NCI-H2029 treated with DMSO at 0.1 percent for 48 hours (cell line): ENCODE measurements at regions not wholly inside any gene's neighbourhood (a gene's known extent, or its start where the extent isn't known, plus 50 kb on each side); places are given as distances from the start of the nearest gene placed in this dataset.
"Not testable (repeated sequence)": the region's sequence is repeated elsewhere in the genome, so short reads cannot be mapped to it uniquely, and the experiment has no call there.

Source experiments
- DNase-seq: peaks from one replicate; lab custom pipeline; 2025; lab: John Stamatoyannopoulos, UW

- not testable (repeated sequence) for DNase-seq
Measured at GRCh38 chr16:29328528-29328927, 78.0 kb downstream of the NPIPB11 start.

DNA sequence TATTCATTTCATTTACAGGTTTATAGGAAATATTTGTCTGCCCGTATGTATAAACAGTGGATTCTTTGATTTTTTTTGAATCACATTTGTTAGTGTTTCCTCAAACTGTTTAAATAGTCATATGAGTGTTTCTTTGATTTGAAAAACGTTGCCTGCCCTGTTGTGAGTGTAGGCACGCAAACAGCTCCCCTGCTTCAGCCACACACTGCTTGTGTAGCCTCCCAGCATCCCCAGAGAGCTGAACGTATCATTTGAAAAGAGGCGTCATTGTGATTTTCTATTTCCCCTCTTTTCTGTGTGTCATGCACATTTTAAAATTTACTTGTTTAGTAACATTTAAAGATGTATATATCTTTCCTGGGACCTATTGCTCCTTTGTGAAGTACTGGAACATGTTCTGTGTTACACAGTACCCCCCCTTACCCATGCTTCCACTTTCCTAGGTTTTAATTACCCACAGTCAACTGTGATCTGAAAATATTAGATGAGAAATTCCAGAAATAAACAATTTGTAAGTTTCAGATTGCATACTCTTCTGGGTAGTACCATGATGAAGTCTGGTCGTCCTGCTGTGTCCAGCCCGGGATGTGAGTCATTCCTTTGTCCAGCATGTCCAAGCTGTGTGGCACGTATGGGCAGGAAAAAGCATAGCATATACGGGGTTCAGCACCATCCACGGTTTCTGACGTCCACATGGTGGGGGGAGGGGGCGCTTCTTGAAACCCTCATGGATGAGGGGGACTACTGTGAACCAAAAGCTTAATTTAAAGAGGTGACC, 78.7 kb downstream of the NPIPB11 start:
- not testable (repeated sequence) for DNase-seq

- not testable (repeated sequence) for DNase-seq
Measured at GRCh38 chr16:29326164-29327125, 80.1 kb downstream of the NPIPB11 start.

- not testable (repeated sequence) for DNase-seq
Measured at GRCh38 chr16:29323725-29324124, 82.8 kb downstream of the NPIPB11 start.

- no peak for DNase-seq
Measured at GRCh38 chr16:29321585-29321984, 84.9 kb downstream of the NPIPB11 start.

GRCh38 chr16:29321000-29321393, 85.5 kb downstream of the NPIPB11 start:
- no peak for DNase-seq

GRCh38 chr16:29320274-29320999, 86.1 kb downstream of the NPIPB11 start:
- no peak for DNase-seq

- DNase-seq: no peak
Measured at GRCh38 chr16:29319726-29320125, 86.8 kb downstream of the NPIPB11 start.

DNA sequence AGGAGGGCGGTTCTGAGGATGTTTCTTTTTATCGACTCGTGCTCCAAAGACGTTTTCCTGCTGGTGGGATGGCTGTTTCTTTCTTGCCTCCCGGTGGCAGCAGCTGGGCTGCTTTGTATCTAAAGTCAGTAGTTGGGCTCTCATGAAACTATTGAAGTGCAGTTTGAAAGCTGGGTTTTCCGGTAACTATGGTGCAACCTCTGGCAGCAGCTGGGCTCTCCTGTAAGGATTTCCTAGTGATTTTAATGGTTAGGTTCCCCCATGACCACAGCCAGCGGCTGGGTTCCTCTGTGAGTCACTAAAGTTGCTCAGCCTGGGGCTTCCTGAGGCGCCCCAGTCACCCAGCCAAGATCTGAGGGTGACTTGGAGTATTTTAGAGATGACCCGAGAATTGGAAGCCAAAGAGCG, 87.9 kb downstream of the NPIPB11 start:
- DNase-seq: not testable (repeated sequence)

DNA sequence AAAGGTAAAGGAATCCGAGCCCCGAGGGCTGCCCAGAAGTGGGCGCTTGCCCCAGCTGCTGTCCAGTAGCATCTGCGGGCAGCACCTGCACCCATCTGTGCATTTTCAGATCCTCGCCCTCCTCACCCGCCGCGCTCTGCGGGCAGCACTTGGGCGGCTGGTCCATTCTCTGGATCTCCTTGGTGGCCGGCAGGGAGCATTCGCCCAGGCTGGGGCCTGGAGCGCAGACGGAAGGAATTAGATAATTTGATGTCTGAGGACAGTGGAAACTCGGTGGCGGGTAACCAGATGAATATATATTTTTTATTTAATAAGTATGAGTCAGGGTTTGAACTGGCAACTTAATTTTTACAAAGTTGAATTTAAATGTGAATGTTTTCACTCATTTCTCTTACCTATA, 88.5 kb downstream of the NPIPB11 start:
- no peak for DNase-seq

GRCh38 chr16:29317269-29317668, 89.2 kb downstream of the NPIPB11 start:
- DNase-seq: no peak

- no peak for DNase-seq
Measured at GRCh38 chr16:29316761-29317183, 89.7 kb downstream of the NPIPB11 start.

GRCh38 chr16:29315916-29316517, 90.5 kb downstream of the NPIPB11 start:
- no peak for DNase-seq

GRCh38 chr16:29315046-29315445, 91.5 kb downstream of the NPIPB11 start:
- no peak for DNase-seq

- DNase-seq: no peak
Measured at GRCh38 chr16:29314292-29314934, 92.1 kb downstream of the NPIPB11 start.

GRCh38 chr16:29313559-29314048, 92.9 kb downstream of the NPIPB11 start:
- DNase-seq: no peak

- DNase-seq: no peak
Measured at GRCh38 chr16:29312835-29313558, 93.5 kb downstream of the NPIPB11 start.

GRCh38 chr16:29312345-29312675, 94.2 kb downstream of the NPIPB11 start:
- not testable (repeated sequence) for DNase-seq

DNA sequence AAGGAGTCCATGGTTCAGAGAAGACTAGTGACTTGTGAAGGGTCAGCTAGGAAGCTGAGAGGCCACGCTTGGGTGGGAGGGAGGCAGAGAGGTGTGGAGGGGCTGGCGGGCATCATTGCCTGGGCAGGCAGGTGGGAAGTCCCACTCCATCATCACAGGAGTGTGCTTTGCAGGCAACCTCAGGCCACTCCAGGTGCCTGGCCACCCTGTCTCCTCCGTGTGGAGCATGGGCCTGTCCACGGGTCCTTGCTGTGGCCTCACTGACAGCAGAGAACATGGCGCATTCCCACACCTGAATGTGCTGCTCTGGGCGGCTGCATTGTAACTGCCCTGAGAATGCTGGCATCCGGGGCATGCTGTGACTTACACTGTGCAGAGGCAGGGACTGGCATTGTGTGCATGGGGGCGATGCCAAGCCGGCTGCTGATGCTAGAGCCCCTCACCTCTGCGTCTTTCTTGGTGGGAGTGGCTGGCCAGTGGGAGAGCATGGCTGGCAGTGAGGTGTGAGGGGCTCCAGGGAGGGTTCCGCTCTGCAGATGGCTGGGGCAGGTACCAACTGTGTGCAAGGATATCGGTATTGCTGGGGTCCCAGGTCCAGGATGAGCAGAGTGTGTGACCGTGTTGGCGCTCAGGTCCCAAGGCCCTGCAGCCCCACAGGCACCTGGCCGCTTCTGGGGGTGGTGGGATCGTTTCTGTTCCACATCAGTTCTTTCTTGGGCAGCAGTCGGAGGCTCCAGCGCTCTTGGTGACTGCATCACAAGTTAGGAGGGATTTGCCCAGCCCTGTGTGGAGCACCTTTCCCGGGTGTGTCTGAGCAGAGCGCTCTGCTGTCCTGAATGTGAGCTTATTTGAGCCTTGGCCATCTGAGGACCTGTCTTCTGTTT, 94.8 kb downstream of the NPIPB11 start:
- no peak for DNase-seq
